C4-2B (cell line): ENCODE measurements at regions not wholly inside any gene's neighbourhood (a gene's known extent, or its start where the extent isn't known, plus 50 kb on each side); places are given as distances from the start of the nearest gene placed in this dataset.

Experiments
- ZFX ChIP-seq: fragments of 450-650 bp; IDR thresholded peaks from 2 replicates; pipeline ENCODE4 v1.6.1; 2017
- TF ChIP-seq, protein P1 (sequence below): fragments of 450-650 bp; conservative IDR thresholded peaks from 2 replicates; pipeline ENCODE4 v1.5.1; 2017; ENCODE audit warnings: mild to moderate bottlenecking

DNA sequence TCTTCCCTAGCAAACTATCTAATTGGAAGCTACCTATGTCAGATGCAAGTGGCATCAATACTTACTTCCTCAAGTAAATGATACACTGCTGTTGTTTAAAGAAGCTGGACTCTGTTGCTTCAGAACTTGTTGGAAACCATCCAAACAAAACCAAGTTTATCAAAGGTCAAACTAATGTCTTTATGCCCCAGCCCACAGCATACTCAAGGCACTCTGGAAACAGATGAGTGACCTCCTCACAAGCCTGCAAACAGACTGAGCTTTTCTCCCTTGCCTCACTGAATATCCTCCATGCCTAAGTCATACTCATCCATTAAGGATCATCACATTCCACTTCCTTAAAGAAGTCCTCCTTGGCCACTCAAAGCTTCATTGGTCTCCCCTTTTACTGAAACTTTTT, 107.4 kb upstream of the ACP3 start:
- TF ChIP-seq, protein P1, sequence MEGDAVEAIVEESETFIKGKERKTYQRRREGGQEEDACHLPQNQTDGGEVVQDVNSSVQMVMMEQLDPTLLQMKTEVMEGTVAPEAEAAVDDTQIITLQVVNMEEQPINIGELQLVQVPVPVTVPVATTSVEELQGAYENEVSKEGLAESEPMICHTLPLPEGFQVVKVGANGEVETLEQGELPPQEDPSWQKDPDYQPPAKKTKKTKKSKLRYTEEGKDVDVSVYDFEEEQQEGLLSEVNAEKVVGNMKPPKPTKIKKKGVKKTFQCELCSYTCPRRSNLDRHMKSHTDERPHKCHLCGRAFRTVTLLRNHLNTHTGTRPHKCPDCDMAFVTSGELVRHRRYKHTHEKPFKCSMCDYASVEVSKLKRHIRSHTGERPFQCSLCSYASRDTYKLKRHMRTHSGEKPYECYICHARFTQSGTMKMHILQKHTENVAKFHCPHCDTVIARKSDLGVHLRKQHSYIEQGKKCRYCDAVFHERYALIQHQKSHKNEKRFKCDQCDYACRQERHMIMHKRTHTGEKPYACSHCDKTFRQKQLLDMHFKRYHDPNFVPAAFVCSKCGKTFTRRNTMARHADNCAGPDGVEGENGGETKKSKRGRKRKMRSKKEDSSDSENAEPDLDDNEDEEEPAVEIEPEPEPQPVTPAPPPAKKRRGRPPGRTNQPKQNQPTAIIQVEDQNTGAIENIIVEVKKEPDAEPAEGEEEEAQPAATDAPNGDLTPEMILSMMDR = no peak
- TF ChIP-seq ZFX = no peak
